GM18508 (cell line): ENCODE measurements at regions not wholly inside any gene's neighbourhood (a gene's known extent, or its start where the extent isn't known, plus 50 kb on each side); places are given as distances from the start of the nearest gene placed in this dataset.

ENCODE experiments used
- ATAC-seq: cut with Tn5 transposase; IDR thresholded peaks from one replicate; pipeline ENCODE4 v1.9.1; 2021; ENCODE audit warnings: moderate number of reproducible peaks; ENCODE audit not compliant: insufficient read depth, unreplicated experiment

DNA sequence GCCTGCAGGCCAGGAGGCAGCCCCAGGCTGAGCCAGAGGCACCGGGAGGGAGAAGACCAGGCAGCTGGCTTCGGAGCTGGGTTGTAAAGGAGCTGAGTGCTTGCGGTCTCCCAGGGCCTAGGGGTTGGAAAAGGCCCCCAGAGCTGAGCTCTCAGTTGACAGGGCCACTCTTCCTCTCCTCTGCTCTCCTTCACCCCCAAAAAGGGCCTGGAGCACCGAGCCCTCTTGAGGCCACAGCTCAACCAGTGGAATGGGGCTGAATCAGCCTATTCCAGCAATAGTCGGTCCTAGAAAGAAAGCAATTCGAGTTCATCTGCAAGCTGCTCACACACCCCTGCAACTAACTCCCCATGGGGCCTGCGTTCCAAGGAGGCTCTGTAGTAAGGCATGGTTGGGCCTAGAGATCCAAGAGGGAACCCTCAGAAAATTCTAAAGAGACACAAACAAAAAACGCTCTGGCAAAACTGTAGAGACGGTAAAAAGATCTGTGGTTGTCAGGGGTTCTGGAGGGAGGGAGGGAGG is 205.0 kb downstream of the BUD13 start:
- no peak for ATAC-seq

DNA sequence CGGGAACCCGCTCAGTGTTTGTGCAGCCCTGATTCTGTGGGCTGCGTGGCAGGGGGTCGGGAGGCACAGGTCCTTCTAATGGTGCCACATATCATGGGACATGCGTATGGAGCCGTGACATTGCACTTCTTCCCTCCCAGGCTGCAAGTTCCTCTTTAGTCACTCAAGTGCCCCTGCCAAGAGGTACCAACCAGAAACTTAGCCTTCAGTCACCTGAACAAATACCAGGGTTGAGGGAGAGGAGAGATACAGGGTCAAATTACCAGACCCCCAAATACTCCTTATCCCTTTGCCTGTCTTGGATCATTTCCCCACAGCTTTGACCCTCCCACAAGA is 209.1 kb downstream of the BUD13 start:
- no peak for ATAC-seq

- no peak for ATAC-seq
These were observed 209.6 kb downstream of the BUD13 start for GRCh38 chr11:116563028-116563711.

GRCh38 chr11:116560589-116560988 is 212.2 kb downstream of the BUD13 start:
- no peak for ATAC-seq

DNA sequence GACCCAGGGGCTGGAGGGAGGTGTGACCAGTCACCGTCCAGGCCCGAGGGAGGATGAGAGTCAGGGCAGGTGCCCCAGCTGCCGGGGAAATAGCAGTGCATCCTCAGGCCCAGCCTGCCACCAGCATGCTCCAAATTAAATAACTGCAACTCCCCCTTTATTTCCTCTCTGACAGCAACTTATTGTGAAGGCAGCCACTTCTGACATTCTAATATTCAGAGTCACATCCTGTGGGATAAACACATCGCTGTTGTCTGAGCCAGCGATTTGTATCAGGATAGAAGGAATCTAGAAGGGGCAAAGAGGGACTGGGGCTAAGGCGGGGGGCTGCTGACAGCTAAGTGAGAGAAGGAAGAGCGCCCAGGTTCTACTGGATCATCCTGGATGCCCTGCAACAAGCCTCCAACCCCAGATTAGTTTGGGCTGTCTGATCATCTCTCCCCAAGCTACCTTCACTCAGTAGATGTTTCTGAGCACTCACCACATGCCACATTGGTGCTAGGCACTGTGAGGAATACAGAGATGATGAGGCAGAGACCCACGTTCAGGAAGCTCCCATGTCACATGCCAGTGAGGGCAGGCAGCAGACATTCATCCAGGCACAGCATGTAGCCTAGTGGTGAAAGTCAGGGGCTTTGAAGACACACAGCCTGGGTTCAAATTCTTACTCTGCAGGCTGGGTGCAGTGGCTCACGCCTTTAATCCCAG is 214.1 kb downstream of the BUD13 start:
- no peak for ATAC-seq

GRCh38 chr11:116557282-116557681 is 215.5 kb downstream of the BUD13 start:
- no peak for ATAC-seq

DNA sequence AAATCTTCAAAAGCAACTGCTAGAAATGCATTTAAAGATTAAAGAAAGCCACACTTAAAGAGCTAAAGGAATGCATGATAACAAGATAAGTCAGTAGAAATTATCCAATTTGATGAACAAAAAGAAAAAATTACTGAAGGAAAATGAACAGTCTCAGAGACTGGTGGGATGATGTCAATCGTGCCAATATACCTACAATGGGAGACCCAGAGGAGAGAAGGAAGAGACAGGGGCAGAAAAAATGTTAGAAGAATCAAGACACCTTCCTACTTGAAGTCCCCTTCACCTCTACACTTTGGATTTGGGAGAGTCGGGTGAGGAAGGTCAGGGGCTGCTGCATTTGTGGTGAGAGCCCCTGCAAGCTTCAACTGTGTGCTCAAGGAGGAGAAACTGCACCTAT is 216.3 kb downstream of the BUD13 start:
- no peak for ATAC-seq

- ATAC-seq: no peak
These were observed 219.3 kb downstream of the BUD13 start for GRCh38 chr11:116553482-116553881.

DNA sequence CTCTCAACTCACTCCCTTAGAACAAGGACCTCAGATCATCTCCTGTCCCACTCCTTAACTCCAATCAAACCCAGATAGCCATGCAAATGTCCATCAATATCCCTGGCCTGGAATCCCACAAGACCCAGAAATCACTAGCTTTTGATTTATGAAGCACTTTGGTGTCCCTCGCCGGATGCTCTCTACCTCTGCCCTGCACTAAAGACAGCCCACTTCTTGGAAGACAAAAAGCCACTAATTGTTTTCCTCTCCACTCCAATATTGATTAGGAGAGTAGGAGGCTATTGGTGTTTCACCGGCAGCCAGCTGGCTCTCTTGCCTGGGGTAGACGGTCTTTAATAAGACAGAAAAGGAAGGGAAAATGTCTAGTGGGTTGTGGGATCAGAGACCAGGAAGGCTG is 221.2 kb downstream of the BUD13 start:
- no peak for ATAC-seq

DNA sequence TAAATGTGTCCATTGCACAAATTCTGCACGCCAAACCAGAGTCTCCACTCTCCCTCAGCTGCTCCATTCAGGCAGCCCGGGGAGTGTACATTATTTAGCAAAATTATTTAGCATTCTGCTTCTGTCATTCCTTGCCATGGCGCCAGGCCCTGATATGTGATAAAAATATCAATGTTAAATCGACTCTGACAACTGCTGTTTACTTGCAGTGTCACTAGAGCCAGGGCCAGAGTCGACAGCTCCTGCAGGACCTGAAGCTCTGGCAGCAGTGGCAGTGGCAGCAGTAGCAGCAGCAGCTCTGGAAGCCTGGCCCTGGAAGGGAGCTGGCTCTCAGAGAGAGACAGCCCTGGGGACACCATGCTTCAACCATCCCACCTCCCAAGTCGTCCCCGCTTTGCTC is 224.5 kb downstream of the BUD13 start:
- no peak for ATAC-seq

GRCh38 chr11:116547571-116547970 is 225.2 kb downstream of the BUD13 start:
- ATAC-seq: no peak

DNA sequence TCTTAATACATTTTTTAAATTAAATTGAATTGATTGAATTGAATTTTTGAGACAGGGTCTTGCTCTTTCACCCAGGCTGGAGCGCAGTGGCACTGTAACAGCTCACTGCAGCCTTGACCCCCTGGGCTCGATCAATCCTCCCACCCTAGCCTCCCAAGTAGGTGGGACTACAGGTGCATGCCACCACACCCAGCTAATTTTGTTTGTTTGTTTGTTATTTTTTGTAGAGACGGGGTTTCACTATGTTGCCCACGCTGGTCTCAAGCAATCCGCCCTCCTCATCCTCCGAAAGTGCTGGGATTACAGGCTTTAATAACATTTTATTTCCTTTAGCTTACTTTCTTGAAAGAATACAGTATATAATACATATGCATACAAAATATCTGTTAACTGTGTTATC is 226.9 kb downstream of the BUD13 start:
- ATAC-seq: no peak

DNA sequence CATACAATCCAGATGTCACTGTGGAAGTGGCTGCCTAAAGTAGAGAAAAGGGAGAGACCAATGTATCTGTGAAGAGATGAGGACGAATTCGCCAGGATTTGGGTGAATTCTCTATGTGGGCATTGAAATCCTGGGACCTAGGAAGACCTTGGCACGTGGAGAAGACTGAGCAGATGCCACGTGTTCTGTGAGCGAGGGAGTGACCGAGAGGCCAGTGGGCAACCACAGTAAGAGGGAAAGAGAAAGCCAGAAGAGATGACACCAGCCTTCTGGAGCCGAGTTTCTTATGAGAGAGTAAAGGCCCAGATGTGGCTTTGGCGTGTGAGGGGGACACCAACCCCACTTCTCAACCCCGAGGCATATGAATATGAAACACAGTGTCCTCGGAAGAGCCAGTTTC is 228.1 kb downstream of the BUD13 start:
- no peak for ATAC-seq

GRCh38 chr11:116543911-116544475 is 228.8 kb downstream of the BUD13 start:
- ATAC-seq: no peak

- ATAC-seq: no peak
These were observed 229.7 kb downstream of the BUD13 start for GRCh38 chr11:116543099-116543498.

GRCh38 chr11:116542406-116542805 is 230.4 kb downstream of the BUD13 start:
- no peak for ATAC-seq

GRCh38 chr11:116541460-116541859 is 231.3 kb downstream of the BUD13 start:
- no peak for ATAC-seq

- no peak for ATAC-seq
These were observed 232.0 kb downstream of the BUD13 start for GRCh38 chr11:116540645-116541304.

- ATAC-seq: no peak
These were observed 232.9 kb downstream of the BUD13 start for GRCh38 chr11:116539836-116540418.

DNA sequence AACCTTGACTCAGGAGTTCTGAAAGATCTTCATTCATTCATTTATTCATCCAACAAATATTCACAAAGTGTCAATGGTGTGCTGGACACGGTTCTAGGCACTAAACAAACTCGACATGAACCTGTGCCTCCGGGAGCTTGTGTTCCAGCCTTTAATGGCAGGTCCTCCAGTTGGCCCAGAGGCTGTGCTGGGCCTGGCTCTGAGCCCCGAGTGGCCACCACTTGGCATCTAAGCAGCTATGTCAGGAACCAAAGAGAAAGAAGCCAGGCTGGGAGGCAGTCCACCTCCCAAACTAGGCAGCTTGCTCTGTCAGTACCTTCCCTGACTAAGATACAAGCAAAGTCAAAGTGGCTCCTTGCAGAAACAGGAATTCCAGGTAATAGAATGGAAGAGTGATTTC is 233.6 kb downstream of the BUD13 start:
- no peak for ATAC-seq

DNA sequence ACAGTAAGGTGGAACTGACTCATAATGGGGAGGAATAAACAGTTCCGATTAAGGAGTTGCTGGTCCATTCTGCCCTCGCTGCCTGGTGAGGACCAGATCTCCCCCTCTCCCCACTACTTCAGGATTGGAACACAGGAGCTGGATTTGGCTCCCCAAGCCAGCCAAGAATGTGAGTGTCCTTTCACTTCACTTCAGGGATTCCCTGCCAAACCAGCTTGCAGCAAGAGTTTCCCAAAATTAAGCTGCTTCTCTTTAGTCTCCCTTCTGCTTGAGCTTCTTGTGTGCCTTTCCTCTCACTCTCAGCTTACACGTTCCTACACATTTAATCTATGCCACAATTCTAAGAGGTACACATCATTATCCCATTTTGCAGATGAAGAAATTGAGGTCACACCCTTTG is 234.1 kb downstream of the BUD13 start:
- ATAC-seq: no peak
